ENCODE measurements at regions not wholly inside any gene's neighbourhood (a gene's known extent, or its start where the extent isn't known, plus 50 kb on each side); places are given as distances from the start of the nearest gene placed in this dataset.

DNA sequence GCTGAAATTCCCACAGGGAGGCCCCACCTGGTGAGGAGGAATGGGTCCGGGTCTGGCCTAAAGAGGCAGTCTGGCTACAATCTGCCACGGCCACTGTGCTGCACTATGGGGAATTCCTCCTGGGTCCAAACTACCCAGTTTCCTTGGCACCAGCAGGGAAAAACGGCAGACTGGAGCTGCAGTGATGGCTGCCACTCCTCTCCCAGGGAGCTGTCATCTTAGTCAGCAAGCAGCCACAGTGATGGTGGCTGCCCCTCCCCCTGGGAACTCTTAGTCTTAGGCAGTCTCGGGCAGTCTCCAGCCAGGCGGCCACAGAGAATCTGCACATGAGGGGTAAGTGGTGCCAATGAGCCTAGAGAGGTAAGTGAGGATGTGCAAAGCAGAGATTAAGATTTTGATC lies 205.8 kb downstream of the TMEM38B start:
- Histone ChIP-seq H3K4me2 (ENCODE audit: low read length) (no peak overlapping the region), H3K9me3 (ENCODE audit: low read length) (no peaks in the 10 kb centered on the region), H3F3A (ENCODE audit: low read length, unreplicated experiment) (no peaks in the 10 kb centered on the region), H3K79me2 (ENCODE audit: low read length) (no peaks in the 10 kb centered on the region), H3K27ac (ENCODE audit: low read length) (no peak overlapping the region), H3K4me1 (ENCODE audit: insufficient read depth, low read length) (no peaks in the 10 kb centered on the region), H3K4me3 (ENCODE audit: low read length) (no peak overlapping the region), H3K9me2 (replicated peaks; ENCODE audit: low read length) (no peaks in the 10 kb centered on the region), H3K36me3 (ENCODE audit: low read depth, low read length) (no peaks in the 10 kb centered on the region), H2AFZ (ENCODE audit: low read length) (no peak overlapping the region), H3K27me3 (ENCODE audit: low read length) (no peaks in the 10 kb centered on the region), H4K20me1 (ENCODE audit: low read length) (no peaks in the 10 kb centered on the region), H3K9ac (ENCODE audit: low read length) (no peak overlapping the region)
- POLR2A ChIA-PET (ENCODE audit: unreplicated experiment): no interaction called here
- no peak for DNase-seq
- BruUV-seq (replicated peaks): no TSS peak
- intact Hi-C loops (cut with micrococcal nuclease): loop anchor here (5.0 kb wide), 1 partner anchor 1272 kb away; no protein-coding TSS in a partner anchor
- TF ChIP-seq, protein P1, sequence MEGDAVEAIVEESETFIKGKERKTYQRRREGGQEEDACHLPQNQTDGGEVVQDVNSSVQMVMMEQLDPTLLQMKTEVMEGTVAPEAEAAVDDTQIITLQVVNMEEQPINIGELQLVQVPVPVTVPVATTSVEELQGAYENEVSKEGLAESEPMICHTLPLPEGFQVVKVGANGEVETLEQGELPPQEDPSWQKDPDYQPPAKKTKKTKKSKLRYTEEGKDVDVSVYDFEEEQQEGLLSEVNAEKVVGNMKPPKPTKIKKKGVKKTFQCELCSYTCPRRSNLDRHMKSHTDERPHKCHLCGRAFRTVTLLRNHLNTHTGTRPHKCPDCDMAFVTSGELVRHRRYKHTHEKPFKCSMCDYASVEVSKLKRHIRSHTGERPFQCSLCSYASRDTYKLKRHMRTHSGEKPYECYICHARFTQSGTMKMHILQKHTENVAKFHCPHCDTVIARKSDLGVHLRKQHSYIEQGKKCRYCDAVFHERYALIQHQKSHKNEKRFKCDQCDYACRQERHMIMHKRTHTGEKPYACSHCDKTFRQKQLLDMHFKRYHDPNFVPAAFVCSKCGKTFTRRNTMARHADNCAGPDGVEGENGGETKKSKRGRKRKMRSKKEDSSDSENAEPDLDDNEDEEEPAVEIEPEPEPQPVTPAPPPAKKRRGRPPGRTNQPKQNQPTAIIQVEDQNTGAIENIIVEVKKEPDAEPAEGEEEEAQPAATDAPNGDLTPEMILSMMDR (conservative IDR thresholded peaks at IDR 0.05; ENCODE audit: low read depth, low read length): no peak
- no peak for TF ChIP-seq EZH2 (IDR thresholded peaks at IDR 0.05; ENCODE audit: low read length, unreplicated experiment)
- TF ChIP-seq EZH2phosphoT487 (IDR thresholded peaks at IDR 0.05; ENCODE audit: borderline replicate concordance, low read length): no peak
- CTCF ChIA-PET: no interaction called here
- no peak for ATAC-seq

DNA sequence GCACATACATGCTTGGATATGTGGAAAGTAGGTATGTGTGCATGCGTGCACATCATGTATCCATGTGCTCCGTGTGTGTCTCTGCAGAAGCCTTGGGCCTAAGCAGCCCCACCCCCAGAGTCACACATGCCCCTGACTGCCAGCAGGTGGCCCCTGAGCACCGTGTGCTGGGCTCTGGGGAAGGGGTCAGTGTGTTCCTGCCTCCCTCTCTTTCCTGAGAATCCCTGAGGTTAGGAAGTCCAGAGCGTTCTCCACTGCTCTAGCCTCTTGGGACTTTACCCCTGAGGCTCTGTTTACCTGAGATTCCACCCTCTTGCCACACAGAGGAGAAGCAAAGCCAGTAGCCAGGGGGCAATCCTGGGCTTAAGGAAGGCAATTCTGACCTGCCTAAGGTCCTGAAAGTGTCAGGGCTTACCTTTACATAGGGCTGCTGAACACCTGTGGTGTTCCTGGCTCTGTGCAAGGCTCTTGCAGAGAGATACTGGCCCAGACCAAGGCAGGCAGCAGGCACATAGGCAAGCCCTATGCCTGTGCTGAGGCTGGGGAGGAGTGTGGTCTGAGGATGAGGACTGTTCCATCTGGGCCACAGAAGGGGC lies 207.3 kb downstream of the TMEM38B start:
- ChIA-PET POLR2A (ENCODE audit: unreplicated experiment) (no interaction called here), CTCF (no interaction called here)
- no peak overlapping the region for H3K9ac ChIP-seq (ENCODE audit: low read length)
- no peaks in the 10 kb centered on the region for H3K27me3 ChIP-seq (ENCODE audit: low read length)
- BruUV-seq (replicated peaks): no TSS peak
- H4K20me1 ChIP-seq (ENCODE audit: low read length): no peaks in the 10 kb centered on the region
- intact Hi-C loops (cut with micrococcal nuclease): loop anchor here (1.0 to 5.0 kb wide), 2 partner anchors 961 to 1271 kb away; no protein-coding TSS in a partner anchor
- TF ChIP-seq, protein P1 (conservative IDR thresholded peaks at IDR 0.05; ENCODE audit: low read depth, low read length): peak; percentile 85
- TF ChIP-seq EZH2phosphoT487 (IDR thresholded peaks at IDR 0.05; ENCODE audit: borderline replicate concordance, low read length) (no peak), EZH2 (IDR thresholded peaks at IDR 0.05; ENCODE audit: low read length, unreplicated experiment) (no peak)
- H3K9me3 ChIP-seq (ENCODE audit: low read length): no peaks in the 10 kb centered on the region
- ATAC-seq: peak; percentile 94
- no peak overlapping the region for H3K27ac ChIP-seq (ENCODE audit: low read length)
- H3K4me2 ChIP-seq (ENCODE audit: low read length): no peak overlapping the region
- H3K36me3 ChIP-seq (ENCODE audit: low read depth, low read length): no peaks in the 10 kb centered on the region
- H3K4me3 ChIP-seq (ENCODE audit: low read length): no peak overlapping the region
- H2AFZ ChIP-seq (ENCODE audit: low read length): no peak overlapping the region
- no peaks in the 10 kb centered on the region for H3F3A ChIP-seq (ENCODE audit: low read length, unreplicated experiment)
- H3K79me2 ChIP-seq (ENCODE audit: low read length): no peaks in the 10 kb centered on the region
- no peaks in the 10 kb centered on the region for H3K4me1 ChIP-seq (ENCODE audit: insufficient read depth, low read length)
- peak; percentile 67 for DNase-seq
- no peaks in the 10 kb centered on the region for H3K9me2 ChIP-seq (replicated peaks; ENCODE audit: low read length)

DNA sequence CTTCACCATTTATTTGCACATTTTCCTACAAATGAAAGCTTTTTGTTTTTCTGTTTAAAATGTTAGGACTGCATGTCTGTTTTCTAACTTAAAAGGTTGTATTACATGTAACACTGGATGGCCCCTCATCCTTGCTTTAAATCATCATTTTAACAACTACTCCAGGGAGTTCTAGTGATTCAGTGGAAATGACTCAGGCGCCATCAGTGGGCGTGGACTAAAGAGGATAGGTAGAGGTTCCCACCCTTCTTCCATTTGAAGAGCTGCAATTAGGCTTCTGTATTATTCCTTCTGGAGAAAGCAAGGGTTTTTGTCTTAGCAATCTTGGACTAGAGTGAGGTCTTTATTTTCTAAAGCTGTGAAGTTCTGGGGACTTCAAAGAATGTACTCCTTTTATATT lies 213.7 kb downstream of the TMEM38B start:
- H2AFZ ChIP-seq (ENCODE audit: low read length): no peak overlapping the region
- ATAC-seq: peak; percentile 31; the same call in 1 of the 2 replicates
- ChIA-PET POLR2A (ENCODE audit: unreplicated experiment) (no interaction called here), CTCF (no interaction called here)
- H3K27ac ChIP-seq (ENCODE audit: low read length): no peak overlapping the region
- TF ChIP-seq, protein P1 (conservative IDR thresholded peaks at IDR 0.05; ENCODE audit: low read depth, low read length): no peak
- no peak for TF ChIP-seq EZH2 (IDR thresholded peaks at IDR 0.05; ENCODE audit: low read length, unreplicated experiment)
- TF ChIP-seq EZH2phosphoT487 (IDR thresholded peaks at IDR 0.05; ENCODE audit: borderline replicate concordance, low read length): no peak
- no peaks in the 10 kb centered on the region for H3F3A ChIP-seq (ENCODE audit: low read length, unreplicated experiment)
- H3K9me2 ChIP-seq (replicated peaks; ENCODE audit: low read length): no peaks in the 10 kb centered on the region
- BruUV-seq (replicated peaks): no TSS peak
- no peak overlapping the region for H3K4me3 ChIP-seq (ENCODE audit: low read length)
- H3K79me2 ChIP-seq (ENCODE audit: low read length): no peaks in the 10 kb centered on the region
- peaks cover 30% of the 10 kb centered on the region for H3K4me1 ChIP-seq (ENCODE audit: insufficient read depth, low read length)
- H4K20me1 ChIP-seq (ENCODE audit: low read length): no peaks in the 10 kb centered on the region
- intact Hi-C loops (cut with micrococcal nuclease): no loop called here
- H3K36me3 ChIP-seq (ENCODE audit: low read depth, low read length): no peaks in the 10 kb centered on the region
- H3K27me3 ChIP-seq (ENCODE audit: low read length): no peaks in the 10 kb centered on the region
- H3K9ac ChIP-seq (ENCODE audit: low read length): no peak overlapping the region
- no peak overlapping the region for H3K4me2 ChIP-seq (ENCODE audit: low read length)
- peak; percentile 69 for DNase-seq
- no peaks in the 10 kb centered on the region for H3K9me3 ChIP-seq (ENCODE audit: low read length)
